ENCODE measurements at regions not wholly inside any gene's neighbourhood (a gene's known extent, or its start where the extent isn't known, plus 50 kb on each side); places are given as distances from the start of the nearest gene placed in this dataset.

DNA sequence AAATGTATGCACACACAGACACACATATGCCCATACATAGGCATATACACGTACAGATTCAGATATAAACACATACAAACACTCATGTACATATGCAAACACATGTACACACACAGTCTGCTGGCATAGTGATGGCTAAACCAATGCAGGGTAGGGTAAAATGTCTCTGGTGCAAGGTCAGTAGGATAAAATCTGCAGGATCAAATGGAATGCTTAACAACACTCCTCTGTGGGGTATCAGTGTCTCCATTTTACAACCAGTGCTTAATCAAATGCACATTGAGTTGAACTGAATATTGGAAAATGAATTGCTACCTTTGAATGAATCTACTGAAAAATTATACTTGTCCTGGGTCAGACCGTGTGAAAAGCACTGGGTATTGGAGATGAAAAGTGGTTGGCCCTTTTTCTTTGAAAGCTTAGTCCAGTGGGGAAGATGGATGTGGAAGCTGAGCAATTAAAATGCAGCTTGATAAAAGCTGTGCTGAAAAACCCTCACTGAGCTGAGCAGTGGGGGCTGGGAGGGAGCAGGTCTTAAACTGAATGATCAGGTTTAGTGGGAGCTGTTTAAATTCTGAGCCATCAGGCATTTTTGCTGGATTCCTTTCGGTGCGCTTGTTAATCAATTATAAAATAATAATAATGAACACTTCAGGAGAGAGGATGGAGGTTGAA, 314.7 kb downstream of the HAPSTR1 start:
- no peak for DNase-seq (ENCODE audit: low read depth in 4 of 4, low spot score in 3 of 4)

DNA sequence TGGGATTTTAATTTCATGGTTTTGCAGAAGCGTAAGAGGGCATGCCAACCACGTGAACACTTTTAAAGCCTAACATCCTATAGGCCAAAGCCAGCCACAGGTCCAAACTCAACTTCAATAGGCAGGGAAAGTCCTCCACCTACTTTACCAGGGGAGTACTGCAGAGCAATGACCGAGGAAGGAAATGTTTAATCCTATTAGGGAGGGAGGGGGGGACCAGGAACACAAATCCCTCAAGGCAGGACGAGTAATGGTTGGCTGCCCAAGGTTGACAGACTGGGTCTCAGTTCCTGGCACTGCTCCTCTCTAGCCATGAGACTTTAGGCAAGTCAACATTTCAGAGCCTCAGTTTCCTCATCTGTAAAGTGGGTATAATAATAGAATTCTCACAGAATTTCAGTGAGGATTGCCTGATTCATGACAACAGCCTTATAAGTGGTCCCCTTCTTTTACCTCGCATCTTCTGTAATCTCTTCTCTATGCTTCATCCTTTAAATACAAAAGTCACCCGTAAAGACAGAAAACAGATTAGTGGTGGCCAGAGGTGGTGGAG, 315.8 kb downstream of the HAPSTR1 start:
- no peak for DNase-seq (ENCODE audit: low read depth in 4 of 4, low spot score in 3 of 4)

DNA sequence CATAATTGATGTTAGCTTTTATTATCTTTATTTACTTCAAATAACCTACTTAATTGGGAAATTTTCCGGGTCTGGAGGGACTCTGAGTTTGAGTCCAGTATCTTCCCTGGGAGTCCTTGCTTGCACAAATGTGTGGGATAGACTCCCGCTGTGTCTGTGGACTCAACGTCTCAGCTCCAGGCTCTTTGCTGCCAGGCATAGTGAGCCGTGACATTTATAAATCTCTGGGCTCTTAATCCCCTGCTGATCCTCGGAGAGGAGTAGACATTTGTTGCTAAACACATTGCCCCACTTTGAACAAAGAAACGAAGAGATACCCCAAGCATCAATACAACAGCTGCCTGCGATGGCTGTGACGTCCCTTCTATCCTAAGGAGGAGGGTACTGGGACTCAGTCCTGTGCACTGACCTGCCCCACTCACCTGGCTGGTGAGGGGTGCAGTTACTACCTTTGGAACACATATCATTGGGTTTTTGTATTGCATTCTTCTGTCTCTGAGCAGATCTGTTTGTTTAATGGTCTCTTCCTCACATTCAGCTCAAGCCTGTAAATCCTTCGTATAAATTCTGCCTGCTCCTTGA, 316.9 kb downstream of the HAPSTR1 start:
- DNase-seq (ENCODE audit: low read depth in 4 of 4, low spot score in 3 of 4): no peak

DNA sequence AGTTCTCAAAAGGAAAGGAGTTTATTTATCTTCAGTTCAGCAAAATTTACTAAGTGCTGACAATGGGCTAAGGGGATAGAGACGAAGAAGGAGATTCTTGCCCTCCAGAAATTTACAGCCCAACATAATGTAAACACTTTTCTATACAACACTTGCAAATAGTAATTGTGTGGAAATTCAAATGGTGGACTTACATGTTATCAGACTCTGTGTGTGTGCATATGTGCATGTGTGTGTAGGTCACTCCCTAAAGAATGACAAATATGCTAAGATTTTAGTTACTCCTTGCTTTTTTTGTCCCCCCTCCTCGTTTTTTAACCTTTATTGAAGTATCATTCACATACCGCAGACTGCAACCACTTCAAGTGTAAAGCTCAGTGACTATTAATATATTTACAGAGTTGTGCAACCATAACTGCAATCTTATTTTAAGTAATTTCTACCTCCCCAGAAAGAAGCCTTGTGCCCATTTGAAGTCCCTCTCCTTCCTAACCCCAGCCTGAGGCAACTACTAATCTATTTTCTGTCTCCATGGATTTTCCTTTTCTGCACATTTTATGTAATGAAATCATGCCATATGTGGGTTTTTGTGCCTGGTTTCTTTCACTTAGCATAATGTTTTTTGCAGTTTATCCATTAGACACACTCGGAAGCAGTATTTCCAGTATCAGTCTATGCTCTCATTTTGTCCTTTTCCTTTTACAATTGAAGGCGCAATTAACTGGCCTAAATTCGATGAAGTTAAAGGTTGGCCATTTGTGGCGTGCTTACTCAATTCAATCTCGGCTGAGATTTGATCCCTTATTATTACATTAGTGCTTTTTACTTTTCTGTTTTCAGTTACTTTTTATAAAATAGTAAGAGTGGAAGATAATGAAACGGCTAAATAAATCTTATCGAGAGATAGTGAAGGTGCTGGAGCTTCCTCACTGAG, 318.4 kb downstream of the HAPSTR1 start:
- no peak for DNase-seq (ENCODE audit: low read depth in 4 of 4, low spot score in 3 of 4)

DNA sequence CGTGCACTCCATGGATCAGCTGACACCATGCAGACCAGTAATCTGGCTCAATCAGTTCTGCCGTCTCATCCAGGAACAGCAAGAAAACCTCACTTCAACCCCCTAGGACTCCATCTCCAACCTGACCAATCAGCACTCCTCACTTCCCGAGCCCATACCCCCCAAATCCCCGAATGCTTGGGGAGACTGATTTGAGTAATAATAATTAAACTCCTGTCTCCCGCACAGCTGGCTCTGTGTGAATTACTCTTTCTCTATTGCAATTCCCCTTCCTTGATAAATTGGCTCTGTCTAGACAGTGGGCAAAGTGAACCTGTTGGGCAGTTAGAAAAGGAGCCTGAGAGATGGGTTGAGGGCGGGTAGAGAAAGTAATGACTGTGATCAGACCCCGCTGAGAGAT, 320.0 kb downstream of the HAPSTR1 start:
- no peak for DNase-seq (ENCODE audit: low read depth in 4 of 4, low spot score in 3 of 4)

DNA sequence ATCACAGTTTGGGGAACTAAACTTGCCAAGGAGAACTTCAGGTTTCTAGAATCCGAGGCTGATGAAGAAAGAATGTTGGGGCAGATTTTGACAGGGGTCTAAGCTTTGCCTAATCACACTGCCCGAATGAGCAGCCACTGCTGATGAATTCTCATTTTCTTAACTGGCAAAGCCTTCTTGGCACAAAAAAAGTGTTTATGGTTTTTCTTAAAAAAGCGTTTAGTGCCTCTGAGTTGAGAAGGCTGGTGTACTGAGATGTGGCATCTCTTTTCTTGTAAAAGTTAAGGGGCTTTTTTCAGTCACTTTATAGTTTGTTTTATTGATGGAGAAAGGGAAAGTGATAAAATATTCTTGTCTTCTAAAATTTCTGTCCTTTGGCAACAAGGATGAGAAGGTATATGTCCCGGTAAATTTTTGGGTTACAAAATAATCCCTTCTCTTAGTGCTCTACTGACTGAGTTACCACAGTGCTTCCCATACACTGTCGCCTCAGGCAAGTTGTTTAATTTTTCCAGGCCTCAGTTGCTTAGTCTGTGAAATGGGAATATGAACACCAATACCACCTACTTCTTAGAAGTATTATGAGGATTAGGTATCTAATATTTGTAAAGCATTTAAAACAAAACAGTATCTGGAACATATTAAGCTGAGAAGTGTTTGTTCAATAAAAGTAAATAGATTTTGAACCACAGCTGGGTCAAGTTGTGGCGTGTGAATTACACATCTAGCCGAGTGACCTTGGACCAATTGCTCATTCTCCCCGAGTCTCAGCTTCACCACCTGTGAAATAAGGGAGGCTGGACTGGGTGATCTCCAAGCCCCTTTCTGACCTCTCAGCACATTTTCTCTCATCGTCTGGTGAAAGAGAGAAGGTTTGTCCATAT, 320.8 kb downstream of the HAPSTR1 start:
- DNase-seq (ENCODE audit: low read depth in 4 of 4, low spot score in 3 of 4): no peak

DNA sequence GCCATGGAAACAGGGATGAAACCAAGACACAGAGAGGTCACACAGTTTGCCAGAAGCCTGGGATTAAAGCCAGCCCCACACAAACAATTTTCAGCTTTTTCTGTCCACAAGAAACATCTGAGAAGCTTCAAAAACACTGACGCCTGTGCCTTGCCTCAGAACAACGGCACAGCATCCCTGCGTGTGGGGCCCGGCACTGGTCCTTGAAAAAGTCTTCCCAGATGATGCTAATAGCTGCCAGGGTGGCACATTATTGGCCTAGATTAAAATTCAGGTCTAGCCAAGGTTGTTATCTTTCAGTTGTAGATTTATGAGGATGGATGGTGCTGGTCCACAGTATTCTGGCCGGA, 321.4 kb downstream of the HAPSTR1 start:
- DNase-seq (ENCODE audit: low read depth in 4 of 4, low spot score in 3 of 4): no peak

DNA sequence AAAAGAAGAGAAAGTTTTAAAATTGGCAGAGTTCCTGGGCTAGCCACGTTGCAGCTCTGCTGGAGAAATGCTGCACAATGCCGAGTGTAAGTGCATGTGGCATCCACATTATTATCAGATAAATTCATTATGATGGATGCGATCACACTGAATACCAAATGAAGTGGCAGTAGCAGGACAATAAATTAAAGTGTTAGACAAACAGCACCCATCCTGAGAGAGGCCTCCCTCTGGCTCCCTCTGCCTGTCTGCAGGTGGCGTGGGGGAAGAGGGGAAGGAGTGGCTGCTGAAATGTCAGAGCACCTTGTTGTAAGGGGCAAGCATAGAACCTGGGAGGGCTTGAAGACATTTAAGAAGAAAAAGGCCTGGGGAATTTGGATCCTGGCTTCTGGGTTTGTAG, 324.1 kb downstream of the HAPSTR1 start:
- DNase-seq (ENCODE audit: low read depth in 4 of 4, low spot score in 3 of 4): no peak

DNA sequence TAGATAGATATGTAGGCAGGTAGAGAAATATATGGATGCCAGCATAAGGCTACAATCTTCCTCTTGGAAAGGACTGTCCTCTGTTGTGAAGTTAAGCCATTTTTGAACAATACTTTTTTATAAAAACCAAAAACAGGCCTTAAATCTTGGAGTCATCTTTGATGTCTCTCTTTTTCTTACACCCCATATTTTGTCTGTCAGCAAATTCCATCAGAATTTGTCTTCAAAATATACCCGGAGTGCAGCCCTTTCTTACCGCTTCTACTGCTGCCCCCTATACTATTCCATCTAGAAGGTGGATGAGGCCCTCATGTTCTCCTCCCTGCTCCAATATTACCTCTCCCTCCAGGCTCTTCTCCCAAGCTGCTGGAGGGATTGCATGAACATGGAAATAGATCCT, 326.5 kb downstream of the HAPSTR1 start:
- no peak for DNase-seq (ENCODE audit: low read depth in 4 of 4, low spot score in 3 of 4)

DNA sequence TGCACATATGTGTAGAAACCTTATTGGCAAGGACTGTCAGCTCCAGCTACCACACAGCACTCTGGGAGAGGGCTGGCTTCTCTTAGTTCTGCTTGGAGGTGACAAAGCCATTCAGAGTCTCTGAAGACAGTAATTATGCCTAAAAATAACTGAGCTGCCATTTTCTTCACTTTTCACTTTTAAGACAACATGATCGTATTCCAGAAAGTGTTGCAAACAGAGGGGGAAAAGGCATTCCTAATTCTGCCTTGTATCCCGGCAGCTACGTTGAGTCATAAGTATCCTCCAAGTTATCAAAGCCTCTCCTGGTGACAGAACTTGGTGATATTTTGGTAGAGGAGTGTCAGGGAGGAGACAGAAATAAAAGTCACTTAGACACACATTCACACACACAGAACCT, 327.7 kb downstream of the HAPSTR1 start:
- DNase-seq (ENCODE audit: low read depth in 4 of 4, low spot score in 3 of 4): no peak

DNA sequence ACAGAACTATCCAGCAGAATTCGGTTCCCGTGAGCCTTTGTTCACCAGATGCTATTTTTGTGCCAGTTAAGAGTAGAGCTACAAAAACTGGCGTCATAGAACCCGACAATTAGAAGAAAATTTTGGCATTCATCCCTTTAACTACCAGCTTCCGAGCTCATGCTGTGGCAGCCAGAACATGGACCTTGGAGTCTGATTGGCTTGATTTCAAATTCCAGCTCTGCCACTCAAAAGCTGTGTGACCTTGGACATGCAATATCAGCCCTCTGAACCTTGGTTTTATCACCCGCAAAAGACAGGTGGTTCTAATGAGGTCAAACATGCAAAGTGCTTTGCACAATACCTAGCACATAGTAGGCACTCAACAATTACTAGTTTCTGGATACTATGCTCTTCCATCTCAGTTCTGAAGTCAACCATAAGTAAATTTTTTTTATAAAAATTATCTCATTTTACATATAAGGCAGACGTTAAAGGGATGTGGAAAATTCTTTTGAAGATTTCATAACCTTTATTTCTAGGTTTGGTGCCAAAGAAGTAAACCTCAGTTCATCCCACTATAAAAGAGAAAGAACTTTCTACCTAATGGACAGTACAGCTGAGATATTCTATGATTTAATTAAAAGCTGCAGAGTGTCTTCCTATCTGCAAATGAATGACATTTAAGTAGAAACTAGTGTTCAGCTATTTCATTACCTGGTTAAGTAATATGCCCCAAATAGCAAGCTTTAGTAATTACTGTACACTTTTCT, 331.5 kb downstream of the HAPSTR1 start:
- DNase-seq (ENCODE audit: low read depth in 4 of 4, low spot score in 3 of 4): no peak

DNA sequence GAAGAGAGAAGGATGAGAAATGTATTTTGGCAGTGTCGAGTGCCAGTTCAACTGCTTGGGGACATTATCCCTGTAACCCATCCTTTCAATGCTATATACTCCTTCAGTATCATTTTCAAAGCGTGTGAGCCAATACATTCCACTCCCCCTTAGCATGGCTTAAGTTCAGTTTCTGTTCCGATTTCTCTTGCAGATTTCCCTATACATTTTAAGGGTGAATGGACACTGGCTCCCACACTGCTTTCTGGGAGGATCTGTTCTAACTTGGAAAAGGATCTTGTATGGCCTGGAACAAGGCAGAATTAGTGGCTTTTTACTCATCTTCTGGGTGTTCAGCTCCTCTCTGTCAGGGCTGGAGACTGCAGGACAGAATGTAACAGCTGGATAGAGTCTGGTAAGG, 333.8 kb downstream of the HAPSTR1 start:
- DNase-seq (ENCODE audit: low read depth in 4 of 4, low spot score in 3 of 4): no peak

DNA sequence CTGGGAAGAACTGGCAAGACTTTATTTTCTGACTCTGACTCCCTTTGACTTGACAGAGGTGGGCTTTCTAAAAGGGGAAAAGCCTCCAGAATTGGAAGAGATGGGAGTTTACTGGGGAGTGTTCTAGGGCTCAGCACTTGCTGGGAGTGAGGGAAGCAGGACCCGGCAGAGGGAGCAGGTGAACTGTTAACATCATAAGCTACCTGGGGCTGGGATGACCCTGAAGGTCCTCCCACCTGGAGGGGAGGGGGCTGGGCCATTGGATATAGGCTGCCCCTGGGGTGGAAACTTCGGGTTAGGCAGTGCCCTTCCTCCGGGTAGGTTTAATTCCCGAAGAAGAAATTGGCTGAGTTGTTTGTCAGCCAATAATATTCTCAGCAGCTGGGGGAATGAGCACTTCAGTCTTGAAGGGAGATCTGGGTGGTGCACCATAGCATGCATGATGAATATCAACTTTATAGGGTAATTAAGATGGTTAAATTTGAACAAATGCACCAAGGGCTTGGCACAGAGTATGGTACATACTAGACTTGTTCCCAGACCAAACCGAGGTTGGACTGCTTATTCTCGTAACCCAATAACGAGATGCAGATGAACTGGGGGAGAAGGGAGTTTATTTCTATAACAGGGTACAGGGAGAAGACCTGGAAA, 337.0 kb downstream of the HAPSTR1 start:
- DNase-seq (ENCODE audit: low read depth in 4 of 4, low spot score in 3 of 4): no peak

DNA sequence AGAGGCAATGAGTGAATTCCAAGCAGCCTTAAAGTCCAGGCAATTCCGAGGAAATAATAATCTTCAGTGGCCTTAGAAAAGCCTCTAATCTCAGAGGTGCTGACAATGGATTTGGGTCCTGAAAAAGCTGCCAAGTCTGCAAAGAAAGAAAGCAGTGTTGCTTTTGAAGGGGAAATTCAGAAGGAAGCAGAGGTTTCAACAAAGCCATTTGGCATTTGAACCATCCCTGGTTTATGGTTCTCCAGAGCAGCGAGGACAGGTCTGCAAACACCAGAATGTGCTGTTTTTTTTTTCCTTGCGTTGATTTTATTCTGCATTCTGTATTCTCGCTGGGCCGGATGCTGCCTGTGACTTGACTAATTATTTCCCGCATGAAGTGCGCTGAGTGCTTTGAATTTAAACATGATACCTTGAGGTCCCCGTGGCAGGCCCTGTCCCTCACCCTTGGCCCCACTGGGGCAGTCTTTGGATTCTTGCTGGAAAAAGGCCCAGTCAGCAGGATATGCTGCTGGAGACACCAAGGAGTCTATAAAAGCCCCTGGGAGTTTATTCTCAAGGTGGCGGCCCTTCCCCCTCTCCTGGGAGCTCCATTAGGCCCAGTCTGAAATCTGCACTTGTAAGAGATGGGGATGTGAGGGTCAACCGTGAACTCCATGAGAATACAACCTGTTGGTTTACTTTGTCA, 338.3 kb downstream of the HAPSTR1 start:
- no peak for DNase-seq (ENCODE audit: low read depth in 4 of 4, low spot score in 3 of 4)

DNA sequence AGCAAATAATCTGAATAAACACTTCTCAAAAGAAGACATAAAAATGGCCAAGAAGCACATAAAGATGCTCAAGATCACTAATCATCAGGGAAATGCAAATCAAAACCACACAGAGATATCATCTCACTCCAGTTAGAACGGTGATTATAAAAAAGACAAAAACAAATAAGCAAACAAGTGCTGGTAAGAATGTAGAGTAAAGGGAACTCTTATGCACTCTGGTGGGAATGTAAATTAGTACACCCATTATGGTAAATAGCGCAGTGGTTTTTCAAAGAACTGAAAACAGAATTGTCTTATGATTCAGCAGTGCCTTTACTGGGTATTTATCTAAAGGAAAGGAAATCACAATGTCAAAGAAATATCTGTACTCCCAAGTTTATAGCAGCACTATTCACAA, 343.2 kb downstream of the HAPSTR1 start:
- DNase-seq (ENCODE audit: low read depth in 4 of 4, low spot score in 3 of 4): no peak

DNA sequence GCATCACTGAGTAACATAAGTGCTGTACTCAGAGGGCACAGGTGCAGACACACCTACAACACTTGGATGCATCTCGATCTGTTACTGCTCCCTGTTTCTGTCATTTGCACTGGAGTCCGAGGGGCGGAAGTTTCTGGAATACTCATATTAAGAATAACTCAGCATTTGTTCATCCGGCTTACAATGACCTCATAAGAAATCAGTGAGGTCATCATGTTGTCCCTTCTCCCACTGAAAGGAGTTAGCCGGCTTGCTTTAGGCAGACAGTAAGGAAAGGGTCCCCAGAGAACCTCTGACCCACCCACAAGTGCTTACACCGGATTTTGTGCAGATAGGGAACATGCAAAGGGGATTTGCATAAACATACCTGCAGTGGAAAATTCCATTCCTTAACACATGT, 344.7 kb downstream of the HAPSTR1 start:
- DNase-seq (ENCODE audit: low read depth in 4 of 4, low spot score in 3 of 4): no peak

DNA sequence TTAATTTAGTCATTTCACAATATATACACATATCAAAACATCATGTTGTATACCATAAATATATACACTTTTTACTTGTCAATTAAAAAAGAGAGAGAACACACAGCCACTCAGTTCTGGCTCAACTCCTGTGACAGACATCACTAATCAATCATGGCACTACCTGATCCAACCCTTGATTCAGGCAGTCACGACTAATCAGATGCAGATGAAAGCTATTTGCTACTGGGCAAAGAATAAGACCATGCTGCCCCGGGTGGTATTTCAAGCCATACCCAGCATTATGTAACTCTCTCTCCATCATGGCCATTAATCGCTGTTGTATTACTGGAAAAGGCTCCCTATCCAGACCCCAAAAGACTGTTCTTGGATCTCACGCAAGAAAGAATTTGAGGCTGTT, 345.7 kb downstream of the HAPSTR1 start:
- no peak for DNase-seq (ENCODE audit: low read depth in 4 of 4, low spot score in 3 of 4)

DNA sequence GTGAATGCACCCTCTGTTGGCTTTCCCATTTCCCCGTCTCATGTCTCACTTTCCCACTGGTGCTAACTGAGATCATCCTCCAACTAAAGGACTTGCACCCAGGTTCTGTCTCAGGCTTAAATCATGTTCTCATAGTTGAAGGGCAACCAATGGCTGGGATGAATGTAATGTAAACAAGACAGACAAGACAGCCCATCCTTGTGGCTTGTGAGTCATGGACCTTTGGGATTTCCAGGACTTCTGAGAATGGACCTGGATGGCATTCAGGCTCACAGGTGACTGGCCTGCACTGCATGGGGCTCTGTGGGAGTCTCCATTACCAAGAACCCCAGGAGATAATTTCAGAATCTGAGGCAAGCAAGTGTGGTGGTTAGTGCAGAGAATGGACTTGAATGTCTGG, 347.5 kb downstream of the HAPSTR1 start:
- DNase-seq (ENCODE audit: low read depth in 4 of 4, low spot score in 3 of 4): no peak

DNA sequence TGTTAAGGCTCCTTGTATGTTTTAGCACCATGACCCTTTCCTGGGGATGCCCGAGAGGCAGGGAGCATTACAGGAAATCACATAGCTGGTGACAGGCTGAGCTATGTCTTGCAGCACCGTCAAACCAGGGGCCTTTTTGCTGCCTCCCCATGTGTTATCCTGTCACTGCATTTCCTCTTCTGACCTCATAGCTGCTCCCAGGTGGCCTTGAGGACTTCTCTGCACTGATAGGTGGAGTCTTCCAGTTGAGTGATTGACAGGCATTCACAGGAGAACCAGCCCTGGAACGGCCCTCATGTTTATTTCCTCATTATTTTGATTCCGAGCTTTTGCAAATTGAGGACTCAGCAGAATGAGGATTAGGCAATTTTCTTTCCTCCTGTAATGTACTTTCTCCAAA, 349.6 kb downstream of the HAPSTR1 start:
- no peak for DNase-seq (ENCODE audit: low read depth in 4 of 4, low spot score in 3 of 4)
